Stimulated activated naive CD8-positive, alpha-beta T cell treated with anti-CD3 and anti-CD28 coated beads, Interleukin-15, amount 100 ng/mL, for 72 hours (primary cell): ENCODE measurements at regions not wholly inside any gene's neighbourhood (a gene's known extent, or its start where the extent isn't known, plus 50 kb on each side); places are given as distances from the start of the nearest gene placed in this dataset.
A peak's percentile ranks its signal among the peaks of the same experiment; 100 is the strongest.

ENCODE experiments used
- ATAC-seq: fragments of 150-1000 bp; cut with Tn5 transposase; 2 replicates; pipeline ENCODE4 v1.10.0; 2021; ENCODE audit warnings: mild to moderate bottlenecking, moderate library complexity
- DNase-seq, 2 donors: peaks; one replicate each; pipeline ENCODE4 v3.0.0; 2021 to 2022
- H3K27ac Mint-ChIP-seq, 2 donors: one replicate each; pipeline ENCODE4 v1.8.0; 2022; ENCODE audit warnings: mild to moderate bottlenecking in 2 of 2, mixed read lengths in 2 of 2, moderate library complexity in 2 of 2
- H3K27me3 Mint-ChIP-seq: one replicate; pipeline ENCODE4 v1.8.0; 2022; ENCODE audit warnings: mixed read lengths
- H3K4me1 Mint-ChIP-seq: one replicate; pipeline ENCODE4 v1.8.0; 2022; ENCODE audit warnings: mild to moderate bottlenecking, mixed read lengths
- H3K4me3 Mint-ChIP-seq, 2 donors: one replicate each; pipeline ENCODE4 v1.8.0; 2022; ENCODE audit warnings: mild to moderate bottlenecking in 2 of 2, mixed read lengths in 2 of 2, moderate library complexity in 1 of 2
- H3K9me3 Mint-ChIP-seq, 2 donors: one replicate each; pipeline ENCODE4 v1.8.0; 2022; ENCODE audit warnings: mixed read lengths in 2 of 2

- Mint-ChIP-seq H3K27me3 (no peaks in the 10 kb centered on the region), H3K27ac (no peak overlapping the region), H3K4me3 (no peak overlapping the region)
Measured at GRCh38 chr3:118827446-118827845, 207.2 kb downstream of the IGSF11 start.

DNA sequence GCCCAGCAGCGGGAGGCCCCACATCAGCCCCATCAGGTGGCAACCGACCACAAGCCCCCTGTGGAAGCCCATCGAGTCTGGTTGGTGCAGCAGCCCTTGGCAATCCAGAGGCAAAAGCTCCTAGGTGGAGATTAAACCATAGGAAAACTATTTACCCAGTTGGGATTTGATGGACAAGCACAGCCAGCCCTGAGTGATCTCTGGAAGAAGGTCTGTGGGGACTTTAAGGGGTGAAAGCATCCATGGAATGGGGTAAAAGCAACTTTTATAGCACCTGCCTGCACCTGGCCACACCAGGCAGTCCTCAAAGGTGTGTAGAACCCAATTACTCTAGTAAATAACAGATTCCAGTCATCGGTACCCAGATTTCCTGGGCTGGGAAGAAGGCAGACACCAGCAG, 206.3 kb downstream of the IGSF11 start:
- no peaks in the 10 kb centered on the region for H3K27me3 Mint-ChIP-seq
- DNase-seq (no peak), ATAC-seq (no peak)
- no peak overlapping the region for H3K27ac Mint-ChIP-seq
- H3K4me1 Mint-ChIP-seq, result no peaks in the 10 kb centered on the region
- H3K9me3 Mint-ChIP-seq, result no peaks in the 10 kb centered on the region
- no peak overlapping the region for H3K4me3 Mint-ChIP-seq

More at GRCh38 chr3:118827446-118827845, 207.2 kb downstream of the IGSF11 start:
- DNase-seq (no peak), ATAC-seq (no peak)
- H3K9me3 Mint-ChIP-seq, result no peaks in the 10 kb centered on the region
- no peaks in the 10 kb centered on the region for H3K4me1 Mint-ChIP-seq

DNA sequence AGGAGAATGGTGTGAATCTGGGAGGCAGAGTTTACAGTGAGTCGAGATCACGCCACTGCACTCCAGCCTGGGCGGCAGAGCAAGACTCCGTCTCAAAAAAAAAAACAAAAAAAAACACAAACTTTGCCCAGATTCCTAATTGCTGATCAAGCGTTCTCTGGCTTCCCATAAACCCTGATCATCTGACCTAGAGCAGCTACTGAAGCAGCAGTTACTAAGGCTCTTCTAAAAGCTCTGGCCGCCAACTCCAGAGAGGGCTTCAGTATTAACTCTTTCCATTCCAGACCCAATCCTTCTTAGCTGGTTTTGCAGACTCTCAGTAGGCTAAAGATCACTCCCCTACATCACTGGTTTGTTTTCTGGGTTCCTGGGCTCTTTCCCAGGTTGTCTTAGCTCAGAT, 201.6 kb downstream of the IGSF11 start:
- DNase-seq (no peak), ATAC-seq (no peak)
- Mint-ChIP-seq H3K9me3 (peaks cover 0 to 5% of the 10 kb centered on the region in 2 donors), H3K4me3 (no peak overlapping the region), H3K4me1 (no peaks in the 10 kb centered on the region), H3K27ac (no peak overlapping the region), H3K27me3 (peaks cover 15% of the 10 kb centered on the region)

DNA sequence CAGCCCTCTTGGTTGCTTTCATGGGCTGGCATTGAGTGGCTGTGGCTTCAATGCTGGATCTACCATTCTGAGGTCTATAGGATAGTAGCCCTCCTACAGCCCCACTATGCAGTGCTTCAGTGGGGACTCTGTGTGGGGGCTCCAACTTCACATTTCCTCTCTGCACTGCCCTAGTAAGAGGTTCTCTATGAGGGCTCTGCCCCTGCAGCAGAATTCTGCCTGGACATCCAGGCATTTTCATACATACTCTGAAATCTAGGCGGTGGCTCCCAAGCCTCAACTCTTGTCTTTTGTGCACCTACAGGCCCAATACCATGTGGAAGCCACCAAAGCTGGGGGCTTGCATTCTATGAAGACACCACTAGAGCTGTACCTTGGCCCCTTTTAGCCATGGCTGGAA, 195.8 kb downstream of the IGSF11 start:
- no peak for DNase-seq
- peaks cover 13 to 34% of the 10 kb centered on the region in 2 donors for H3K9me3 Mint-ChIP-seq
- no peak overlapping the region for H3K27ac Mint-ChIP-seq
- peaks cover 15% of the 10 kb centered on the region for H3K27me3 Mint-ChIP-seq
- H3K4me3 Mint-ChIP-seq, result no peak overlapping the region
- ATAC-seq, result no peak
- H3K4me1 Mint-ChIP-seq, result no peaks in the 10 kb centered on the region

DNA sequence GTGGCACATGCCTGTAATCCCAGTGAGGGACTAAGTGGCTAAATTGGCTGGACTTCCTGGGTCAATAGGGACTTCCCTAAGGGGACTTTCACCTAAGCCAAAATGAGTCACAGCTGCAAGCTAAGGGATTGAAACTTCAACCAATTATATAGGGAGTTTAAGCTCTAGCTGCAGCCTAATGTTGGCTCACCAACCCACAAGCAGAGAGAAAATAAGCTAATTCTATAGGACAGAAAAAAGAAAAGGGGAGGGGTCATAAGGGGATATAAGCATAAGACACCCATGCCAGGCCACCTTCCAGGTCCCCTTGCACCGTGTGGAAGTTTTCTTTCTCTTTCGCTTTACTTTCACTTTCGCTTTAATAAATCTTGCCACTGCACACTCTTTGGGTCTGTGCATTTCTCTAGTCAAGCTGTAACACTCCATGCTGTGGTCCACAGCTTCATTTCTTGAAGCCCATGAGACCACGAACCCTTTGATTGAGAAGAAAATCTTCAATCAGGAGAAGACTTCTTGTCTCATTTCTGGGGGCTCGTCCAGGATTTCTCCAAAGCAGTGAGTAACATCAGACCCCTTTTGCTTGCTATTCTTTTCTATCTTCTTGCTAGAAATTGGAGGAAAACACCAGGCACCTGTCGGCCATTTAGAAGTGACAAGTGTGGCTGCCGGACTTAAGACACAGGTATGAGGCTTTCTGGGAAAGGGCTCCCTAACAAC, 192.3 kb downstream of the IGSF11 start:
- Mint-ChIP-seq H3K4me3 (no peak overlapping the region), H3K9me3 (peaks cover 13 to 42% of the 10 kb centered on the region in 2 donors), H3K4me1 (no peaks in the 10 kb centered on the region), H3K27ac (no peak overlapping the region), H3K27me3 (no peaks in the 10 kb centered on the region)
- no peak for ATAC-seq
- DNase-seq, result peak in 1 of 2 donors; percentile 12

DNA sequence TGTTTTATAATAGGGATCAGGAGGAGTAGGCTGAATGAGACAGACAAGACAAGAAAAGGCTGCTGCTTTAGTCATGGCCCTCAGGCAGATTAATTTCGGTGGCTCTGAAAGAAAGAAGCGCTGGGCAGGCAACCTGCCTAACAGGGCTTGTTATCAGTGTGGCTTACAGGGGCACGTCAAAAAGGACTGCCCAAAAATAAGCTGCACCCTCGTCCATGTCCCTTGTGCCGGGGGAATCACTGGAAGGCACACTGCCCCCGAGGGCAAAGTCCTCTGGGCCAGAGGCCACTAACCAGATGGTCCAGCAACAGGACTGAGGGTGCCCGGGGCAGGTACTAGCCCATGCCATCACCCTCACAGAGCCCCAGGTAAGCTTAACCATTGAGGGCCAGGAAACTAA, 188.5 kb downstream of the IGSF11 start:
- no peaks in the 10 kb centered on the region for H3K27me3 Mint-ChIP-seq
- H3K27ac Mint-ChIP-seq, result no peak overlapping the region
- DNase-seq, result no peak
- peaks cover 6 to 33% of the 10 kb centered on the region in 2 donors for H3K9me3 Mint-ChIP-seq
- H3K4me3 Mint-ChIP-seq, result no peak overlapping the region
- no peaks in the 10 kb centered on the region for H3K4me1 Mint-ChIP-seq
- ATAC-seq, result no peak
